GM13977 (cell line): ENCODE measurements at regions not wholly inside any gene's neighbourhood (a gene's known extent, or its start where the extent isn't known, plus 50 kb on each side); places are given as distances from the start of the nearest gene placed in this dataset.

Experiments used
- DNase-seq: peaks from one replicate; pipeline ENCODE4 v3.0.0; 2012; ENCODE audit warnings: low spot score
- CTCF ChIP-seq: IDR thresholded peaks from 2 replicates; pipeline ENCODE4 v1.5.1; 2012; ENCODE audit warnings: mild to moderate bottlenecking, control low read depth; ENCODE audit not compliant: insufficient read depth; ENCODE audit errors: extremely low read depth, missing control alignments
- in situ Hi-C: fragments of 300-500 bp; cut with MboI; formaldehyde crosslinking; loops from one replicate; pipeline ENCODE4 v1.12.0; 2022; ENCODE audit warnings: low sequenced_read_pairs, low pct_unique_long_range_greater_than_20kb, mixed read lengths, inconsistent platforms; ENCODE audit not compliant: unreplicated experiment

- DNase-seq, result no peak
- in situ Hi-C loops, result no loop called here
- TF ChIP-seq CTCF, result no peak
Measured at GRCh38 chr18:76722224-76723061, 99.9 kb upstream of the ZNF236 start.

- in situ Hi-C loops, result no loop called here
- no peak for TF ChIP-seq CTCF
- no peak for DNase-seq
Measured at GRCh38 chr18:76721207-76721996, 101.0 kb upstream of the ZNF236 start.

DNA sequence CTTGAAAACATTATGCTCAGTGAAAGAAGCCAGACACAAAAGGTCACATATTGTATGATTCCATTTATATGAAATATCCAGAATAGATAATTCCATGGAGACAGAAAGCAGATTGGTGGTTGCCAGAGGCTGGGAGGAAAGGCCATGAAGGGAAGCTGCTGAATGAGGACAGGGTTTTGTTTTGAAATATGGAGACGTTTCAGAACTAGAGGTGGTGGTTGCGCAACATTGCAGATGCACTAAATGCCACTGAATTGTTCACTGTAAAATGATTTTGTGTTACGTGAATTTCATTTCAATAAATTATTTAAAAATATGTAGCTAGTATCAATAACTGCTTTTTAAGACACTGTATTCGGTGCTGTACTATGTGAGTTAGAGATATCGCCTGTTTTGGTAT lies 101.7 kb upstream of the ZNF236 start:
- DNase-seq, result no peak
- no peak for TF ChIP-seq CTCF
- in situ Hi-C loops, result no loop called here

GRCh38 chr18:76715012-76715610 lies 107.2 kb upstream of the ZNF236 start:
- DNase-seq, result no peak
- in situ Hi-C loops, result no loop called here

GRCh38 chr18:76713432-76713831 lies 108.9 kb upstream of the ZNF236 start:
- DNase-seq, result no peak
- in situ Hi-C loops, result no loop called here
- TF ChIP-seq CTCF, result no peak

More at GRCh38 chr18:76715012-76715610, 107.2 kb upstream of the ZNF236 start:
- no peak for TF ChIP-seq CTCF

DNA sequence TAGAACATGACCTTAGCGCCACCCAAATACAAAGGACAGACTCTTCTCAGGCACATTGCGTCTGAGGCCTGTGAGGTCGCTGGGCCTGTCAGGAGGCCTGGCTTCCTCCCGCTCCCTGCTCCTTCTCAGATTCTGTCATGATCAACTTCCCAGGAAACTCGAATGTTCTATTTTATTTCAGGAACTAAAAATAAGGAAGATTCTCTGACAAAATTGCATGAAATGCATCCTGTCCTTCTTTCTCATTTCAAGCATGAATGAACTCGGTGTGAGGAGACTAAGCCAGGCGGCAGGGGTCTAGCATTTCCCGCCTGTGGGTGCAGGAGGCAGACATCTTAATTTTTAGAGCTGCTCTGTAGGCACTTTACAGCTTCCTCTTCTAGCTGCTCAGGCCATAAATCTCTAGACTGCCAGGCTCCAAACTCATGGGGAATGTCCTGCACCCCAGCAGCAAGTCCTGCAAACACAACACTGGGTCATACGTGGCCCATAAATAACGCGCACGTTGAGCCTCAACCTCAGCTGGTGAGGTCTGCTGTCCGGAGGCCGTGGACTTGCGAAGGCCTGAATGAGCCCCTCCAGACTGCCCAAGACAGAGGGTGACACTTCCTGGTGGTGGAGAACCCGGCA lies 109.7 kb upstream of the ZNF236 start:
- no peak for TF ChIP-seq CTCF
- no peak for DNase-seq
- in situ Hi-C loops, result no loop called here
